Pons (tissue), 1 donor: ENCODE measurements at regions not wholly inside any gene's neighbourhood (a gene's known extent, or its start where the extent isn't known, plus 50 kb on each side); places are given as distances from the start of the nearest gene placed in this dataset.
A peak's percentile ranks its signal among the peaks of the same experiment; 100 is the strongest.
"Not testable (repeated sequence)": the region's sequence is repeated elsewhere in the genome, so short reads cannot be mapped to it uniquely, and the experiment has no call there.

ENCODE experiments used
- DNase-seq: peaks from one replicate; pipeline ENCODE4 v3.0.0-alpha.2; 2016; ENCODE audit warnings: low spot score

- no peak for DNase-seq
Measured at GRCh38 chr6:62819640-62820039, 391.6 kb upstream of the FKBP1C start.

- DNase-seq: peak; percentile 3
Measured at GRCh38 chr6:62808565-62809293, 402.5 kb upstream of the FKBP1C start.

- no peak for DNase-seq
Measured at GRCh38 chr6:62805431-62805830, 405.8 kb upstream of the FKBP1C start.

GRCh38 chr6:62803094-62803493 lies 408.2 kb upstream of the FKBP1C start:
- DNase-seq: no peak

GRCh38 chr6:62797190-62797589 lies 414.1 kb upstream of the FKBP1C start:
- DNase-seq: no peak

- DNase-seq: peak; percentile 72
Measured at GRCh38 chr6:62775427-62776022, 435.7 kb upstream of the FKBP1C start.

GRCh38 chr6:62766174-62766573 lies 445.1 kb upstream of the FKBP1C start:
- not testable (repeated sequence) for DNase-seq

GRCh38 chr6:62764841-62765240 lies 446.4 kb upstream of the FKBP1C start:
- no peak for DNase-seq

GRCh38 chr6:62763125-62763912 lies 447.9 kb upstream of the FKBP1C start:
- no peak for DNase-seq

- DNase-seq: peak; percentile 86
Measured at GRCh38 chr6:62746968-62747367, 460.9 kb upstream of the KHDRBS2 start.

- peak; percentile 79 for DNase-seq
Measured at GRCh38 chr6:62746161-62746560, 460.1 kb upstream of the KHDRBS2 start.

GRCh38 chr6:62740596-62740995 lies 454.6 kb upstream of the KHDRBS2 start:
- DNase-seq: no peak

GRCh38 chr6:62740171-62740570 lies 454.1 kb upstream of the KHDRBS2 start:
- no peak for DNase-seq

GRCh38 chr6:62737792-62738191 lies 451.8 kb upstream of the KHDRBS2 start:
- DNase-seq: no peak

- no peak for DNase-seq
Measured at GRCh38 chr6:62721408-62721807, 435.4 kb upstream of the KHDRBS2 start.

- DNase-seq: no peak
Measured at GRCh38 chr6:62716719-62717118, 430.7 kb upstream of the KHDRBS2 start.

GRCh38 chr6:62714112-62714511 lies 428.1 kb upstream of the KHDRBS2 start:
- no peak for DNase-seq

GRCh38 chr6:62711750-62712149 lies 425.7 kb upstream of the KHDRBS2 start:
- no peak for DNase-seq

- DNase-seq: no peak
Measured at GRCh38 chr6:62707914-62708313, 421.9 kb upstream of the KHDRBS2 start.

- DNase-seq: no peak
Measured at GRCh38 chr6:62707156-62707555, 421.1 kb upstream of the KHDRBS2 start.

GRCh38 chr6:62683063-62683462 lies 397.0 kb upstream of the KHDRBS2 start:
- DNase-seq: no peak

GRCh38 chr6:62681108-62681507 lies 395.1 kb upstream of the KHDRBS2 start:
- no peak for DNase-seq

GRCh38 chr6:62672989-62673388 lies 387.0 kb upstream of the KHDRBS2 start:
- DNase-seq: no peak
